GM18520 (cell line): ENCODE measurements at regions not wholly inside any gene's neighbourhood (a gene's known extent, or its start where the extent isn't known, plus 50 kb on each side); places are given as distances from the start of the nearest gene placed in this dataset.
"Not testable (repeated sequence)": the region's sequence is repeated elsewhere in the genome, so short reads cannot be mapped to it uniquely, and the experiment has no call there.

Experiments used
- ATAC-seq: cut with Tn5 transposase; IDR thresholded peaks from one replicate; pipeline ENCODE4 v1.9.1; 2021; ENCODE audit not compliant: unreplicated experiment

DNA sequence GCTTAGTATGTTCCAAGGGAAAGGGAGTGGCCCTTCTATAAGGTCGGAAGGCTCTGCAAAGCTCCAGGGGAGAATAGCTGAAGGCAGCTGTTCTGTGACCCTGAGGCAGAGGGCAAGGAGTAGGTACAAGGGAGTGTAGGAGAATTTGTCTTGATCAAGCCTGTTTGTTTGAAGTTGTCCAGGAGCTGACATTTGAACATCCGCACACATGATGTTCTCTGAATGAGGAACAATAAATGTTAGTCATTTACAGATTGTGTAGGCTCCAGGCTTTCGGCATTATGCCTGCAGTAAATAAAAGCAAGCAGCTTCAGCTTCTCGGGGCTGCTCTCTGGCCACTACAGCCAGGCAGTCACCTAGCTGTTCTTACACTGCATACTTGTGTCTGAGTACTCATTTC, 52.7 kb downstream of the CTAGE6 start:
- ATAC-seq, result not testable (repeated sequence)

DNA sequence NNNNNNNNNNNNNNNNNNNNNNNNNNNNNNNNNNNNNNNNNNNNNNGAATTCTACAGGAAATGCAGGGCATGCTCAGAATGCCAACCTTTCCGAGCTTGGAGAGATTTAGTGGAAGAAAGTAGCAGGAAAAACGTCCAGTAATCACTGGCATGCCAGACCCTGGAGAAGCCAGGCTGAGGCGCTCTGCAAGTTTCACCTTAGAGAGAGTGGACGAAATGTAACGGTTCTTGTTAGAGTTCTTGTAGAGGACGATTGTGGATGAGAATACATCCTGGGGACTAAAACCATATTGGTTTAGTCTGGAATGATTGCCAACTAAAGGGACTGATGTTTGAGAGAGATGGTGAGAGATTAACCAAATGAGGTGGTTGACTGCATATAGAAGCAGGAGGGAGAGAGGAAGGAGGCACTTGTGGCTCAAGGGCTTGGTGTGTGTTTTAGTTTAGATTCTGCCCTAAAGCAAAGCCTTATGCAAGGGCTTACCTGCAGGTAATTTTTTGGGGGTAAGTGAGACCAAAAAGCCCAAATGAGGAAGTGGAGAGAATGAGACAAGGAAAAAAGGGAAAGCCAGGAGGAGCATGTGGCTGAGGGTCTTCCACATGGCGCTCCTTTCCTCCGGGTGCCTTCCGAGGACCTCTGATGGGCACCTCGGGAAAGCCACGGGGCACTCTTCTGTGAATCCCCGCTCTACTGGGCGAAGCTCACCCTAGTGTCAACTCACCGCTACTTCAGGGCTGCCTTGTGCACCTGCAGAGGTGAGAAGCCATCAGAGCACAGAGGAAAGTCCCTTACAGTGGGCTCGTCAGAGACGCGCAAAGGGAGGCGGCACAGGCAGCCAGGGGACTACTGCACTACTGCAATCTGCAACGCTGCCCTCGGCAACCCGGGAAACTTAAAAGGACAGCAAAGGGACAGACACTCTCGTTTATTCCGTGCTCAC, 56.5 kb downstream of the CTAGE6 start:
- peak; percentile 99 for ATAC-seq
